HPDE6-E6E7 (cell line): ENCODE measurements at regions not wholly inside any gene's neighbourhood (a gene's known extent, or its start where the extent isn't known, plus 50 kb on each side); places are given as distances from the start of the nearest gene placed in this dataset.

Source experiments
- DNase-seq: peaks from one replicate; pipeline ENCODE4 v3.0.0; 2011; ENCODE audit warnings: missing footprints; ENCODE audit errors: extremely low spot score

GRCh38 chr9:20117986-20118385 is 329.1 kb upstream of the SLC24A2 start:
- DNase-seq = no peak

- no peak for DNase-seq
Measured at GRCh38 chr9:20117482-20117881, 328.6 kb upstream of the SLC24A2 start.

- DNase-seq = no peak
Measured at GRCh38 chr9:20114974-20115373, 326.1 kb upstream of the SLC24A2 start.

DNA sequence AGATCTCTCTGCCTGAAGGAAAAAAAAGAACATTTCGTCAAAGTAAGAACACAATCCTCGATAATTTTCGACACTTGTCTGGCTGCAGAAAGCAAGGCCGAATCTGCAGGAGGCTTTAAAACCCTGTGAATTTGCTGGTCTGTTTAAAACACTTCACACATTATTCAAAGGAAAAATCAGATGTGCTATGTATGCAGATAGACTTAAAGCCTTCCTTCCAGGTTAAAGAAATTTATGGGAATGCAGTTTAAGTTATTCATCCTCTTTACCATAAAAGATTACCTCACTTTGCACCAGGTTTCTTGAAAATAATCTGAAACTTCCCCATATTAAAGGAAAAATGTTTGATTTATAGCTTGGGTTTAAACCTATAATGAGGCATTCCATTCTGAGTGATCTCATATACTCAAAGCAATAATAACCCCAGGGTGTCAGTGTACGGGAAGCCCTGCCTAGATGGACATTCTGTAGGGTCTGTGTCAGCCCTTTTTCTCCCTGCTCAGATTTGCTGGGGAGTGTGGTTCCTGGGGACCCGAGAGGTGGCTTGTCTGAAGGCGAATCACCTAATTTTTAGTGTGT is 323.5 kb upstream of the SLC24A2 start:
- no peak for DNase-seq

GRCh38 chr9:20111173-20111843 is 322.5 kb upstream of the SLC24A2 start:
- DNase-seq = no peak

GRCh38 chr9:20095430-20096092 is 306.7 kb upstream of the SLC24A2 start:
- no peak for DNase-seq

GRCh38 chr9:20092561-20092960 is 303.7 kb upstream of the SLC24A2 start:
- no peak for DNase-seq

DNA sequence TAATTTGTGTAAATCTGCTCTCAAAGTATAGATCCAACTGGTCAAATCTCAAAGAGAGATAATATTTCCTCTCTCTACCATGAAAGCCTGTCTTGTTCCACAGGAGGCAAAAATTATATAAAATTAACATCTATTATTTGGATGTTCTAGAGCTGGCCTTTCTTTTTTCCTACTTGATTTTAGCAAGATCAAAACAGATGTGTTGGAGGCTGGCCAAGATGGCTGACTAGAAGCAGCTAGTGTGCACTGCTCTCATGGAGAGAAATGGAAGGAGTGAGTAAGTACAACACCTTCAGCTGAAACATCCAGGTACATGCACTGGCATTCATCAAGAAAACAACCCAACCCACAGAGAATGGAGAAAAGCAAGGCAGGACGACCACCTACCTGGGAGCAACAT is 298.6 kb upstream of the SLC24A2 start:
- DNase-seq = no peak

DNA sequence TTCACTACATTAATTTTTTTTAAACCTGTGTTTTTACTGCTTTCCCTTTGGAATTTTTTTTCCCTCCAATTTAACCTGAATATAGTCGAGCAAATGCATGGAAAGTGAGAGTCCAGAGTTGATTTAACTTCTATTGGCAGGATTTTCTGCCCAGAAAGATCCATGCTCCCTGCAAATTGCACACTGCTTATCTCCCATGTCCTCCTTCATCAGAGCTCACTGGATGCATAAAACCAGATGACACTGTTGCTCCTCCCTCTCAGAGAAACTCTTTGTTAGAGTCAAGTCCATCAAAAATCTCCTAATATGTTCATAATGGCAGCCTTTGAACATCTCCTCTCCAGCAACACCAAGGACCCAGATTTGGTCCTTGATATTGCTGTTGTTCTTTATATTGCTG is 297.0 kb upstream of the SLC24A2 start:
- DNase-seq = no peak

DNA sequence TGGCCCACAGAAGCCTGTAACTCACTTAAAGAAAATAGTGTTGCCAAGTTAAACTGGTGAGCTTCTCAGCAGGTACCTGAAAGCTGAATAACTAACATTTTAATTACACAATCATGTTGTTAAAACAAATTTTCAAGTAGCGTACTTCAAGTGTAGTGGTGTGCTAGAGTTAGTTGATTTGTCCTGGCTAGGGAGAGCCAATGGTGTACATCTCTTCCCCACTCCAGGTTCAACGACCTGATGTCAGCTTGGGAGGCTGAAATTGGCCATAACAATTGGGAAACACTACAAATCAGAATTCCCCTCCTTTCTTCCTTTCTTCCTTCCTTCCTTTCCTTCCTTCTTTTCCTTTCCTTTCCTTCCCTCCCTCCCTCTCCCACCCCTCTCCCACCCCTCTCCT is 295.3 kb upstream of the SLC24A2 start:
- DNase-seq = no peak

GRCh38 chr9:20083390-20083789 is 294.6 kb upstream of the SLC24A2 start:
- DNase-seq = no peak

DNA sequence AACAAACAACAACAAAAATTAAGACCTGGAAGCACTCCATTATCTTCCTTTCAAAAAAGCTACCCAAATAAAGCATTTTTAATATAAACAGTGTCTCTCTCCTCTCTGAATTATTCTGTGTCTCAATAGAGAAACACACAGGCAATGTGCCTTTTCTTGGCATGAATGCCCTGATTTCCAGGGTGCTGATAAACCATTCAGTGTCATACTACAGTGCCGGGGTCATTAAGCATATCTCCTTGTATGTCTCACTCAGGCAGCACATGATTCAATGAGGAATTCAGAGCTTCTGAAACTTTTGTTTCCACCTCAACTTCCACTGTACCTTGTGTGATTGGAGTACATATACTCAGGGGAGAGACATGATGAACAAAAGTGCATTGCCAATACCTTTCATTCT is 294.0 kb upstream of the SLC24A2 start:
- DNase-seq = no peak

DNA sequence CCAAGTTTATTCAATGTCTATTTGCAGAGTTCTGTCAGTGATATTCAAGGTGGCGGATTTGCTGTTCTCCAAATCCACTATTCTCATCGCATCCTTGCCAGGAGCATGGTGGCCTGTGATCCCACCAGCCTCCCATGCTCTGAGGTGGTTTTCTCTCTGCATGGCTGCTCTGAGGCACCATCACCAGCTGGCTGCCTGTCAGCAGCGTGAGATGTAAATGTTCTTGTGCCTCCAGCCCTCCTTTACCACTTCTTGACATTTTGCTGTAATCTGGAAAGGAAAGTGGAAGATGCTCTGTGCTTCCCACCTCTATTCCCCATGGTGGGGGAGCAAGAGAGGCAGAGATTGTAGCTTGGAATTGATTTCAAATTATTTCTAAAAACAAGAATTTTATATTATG is 293.6 kb upstream of the SLC24A2 start:
- DNase-seq = no peak

GRCh38 chr9:20078246-20078645 is 289.4 kb upstream of the SLC24A2 start:
- no peak for DNase-seq

DNA sequence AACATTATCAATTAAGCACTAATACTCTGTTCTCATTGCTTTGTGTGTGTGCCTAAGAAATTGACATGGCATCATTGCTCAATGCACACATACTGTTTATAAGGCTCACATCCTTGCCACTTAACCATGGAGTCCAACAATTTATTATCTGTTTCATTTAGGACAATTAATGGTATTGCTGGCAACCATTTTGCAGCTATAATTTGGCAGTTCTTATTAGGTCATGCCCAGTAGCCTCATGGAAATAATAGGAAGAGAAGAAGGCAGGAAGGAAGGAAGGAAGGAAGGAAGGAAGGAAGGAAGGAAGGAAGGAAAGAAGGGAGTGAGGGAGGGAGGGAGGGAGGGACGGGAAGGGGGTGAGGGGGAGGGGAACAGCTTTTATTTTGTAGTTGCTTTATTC is 285.5 kb upstream of the SLC24A2 start:
- no peak for DNase-seq

GRCh38 chr9:20070336-20070735 is 281.5 kb upstream of the SLC24A2 start:
- no peak for DNase-seq

DNA sequence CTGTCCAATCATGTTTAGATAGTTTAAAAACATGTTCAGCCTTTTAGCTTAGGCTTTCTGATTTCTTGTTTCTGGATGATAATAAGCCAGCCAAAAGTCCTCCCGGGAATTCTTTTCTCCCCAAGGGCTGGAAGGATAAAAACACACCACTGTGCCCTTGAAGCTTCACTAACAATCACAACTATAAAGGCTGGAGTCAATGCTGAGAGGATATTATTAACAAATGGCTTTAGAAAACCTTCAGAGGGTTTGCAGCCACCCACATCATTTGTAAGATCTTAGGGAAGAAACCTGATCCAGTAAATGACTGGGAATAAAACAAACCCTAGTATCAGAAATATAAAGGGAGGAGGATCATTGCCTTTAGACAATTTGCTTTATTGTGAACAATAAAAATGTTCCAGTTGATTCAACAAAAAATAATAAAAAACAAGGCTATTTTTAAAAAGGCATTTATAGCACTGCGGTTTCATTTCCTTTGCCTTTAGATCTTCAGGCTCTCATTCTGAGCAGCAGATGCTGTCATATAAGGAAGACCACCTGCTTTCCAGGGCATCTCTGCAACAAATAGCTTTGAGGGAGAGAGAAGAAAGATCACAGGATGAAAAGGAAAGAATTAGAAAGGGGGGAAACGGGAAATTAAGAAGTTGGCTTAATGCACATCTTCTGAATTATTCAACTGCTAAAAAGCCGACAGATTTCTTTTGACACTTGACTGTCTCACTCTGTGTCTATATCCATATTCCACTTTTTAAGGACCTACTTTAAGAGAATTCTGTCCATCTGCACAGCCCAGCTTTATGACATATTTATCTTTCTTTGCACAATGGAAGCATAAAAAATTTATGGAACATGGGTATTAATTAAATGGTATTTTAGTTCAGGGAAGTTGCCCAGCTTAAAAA is 277.2 kb upstream of the SLC24A2 start:
- DNase-seq = no peak

- no peak for DNase-seq
Measured at GRCh38 chr9:20065046-20065445, 276.2 kb upstream of the SLC24A2 start.

GRCh38 chr9:20054734-20055133 is 265.9 kb upstream of the SLC24A2 start:
- DNase-seq = no peak

GRCh38 chr9:20048985-20049384 is 260.1 kb upstream of the SLC24A2 start:
- DNase-seq = no peak

DNA sequence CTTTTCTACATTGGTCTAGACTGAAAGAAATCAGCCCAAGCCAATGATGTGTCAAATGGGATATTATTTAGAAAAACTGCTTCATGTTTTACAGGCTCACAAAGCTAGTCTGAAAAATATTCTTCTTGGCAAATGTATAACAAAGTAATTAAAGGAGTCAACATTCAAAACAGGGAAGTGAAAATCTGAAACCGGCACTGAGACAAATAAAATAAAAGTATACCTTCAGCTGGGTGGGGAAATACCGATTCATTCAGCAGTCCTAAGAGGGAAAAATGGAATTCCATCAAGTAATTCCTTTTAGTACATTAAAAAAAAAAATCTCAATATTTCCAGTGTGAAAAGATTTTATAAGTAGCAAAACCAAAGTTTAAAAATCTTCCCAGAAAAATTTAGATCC is 259.6 kb upstream of the SLC24A2 start:
- no peak for DNase-seq

GRCh38 chr9:20044686-20045085 is 255.8 kb upstream of the SLC24A2 start:
- DNase-seq = no peak
